HG03378 (cell line): ENCODE measurements at regions not wholly inside any gene's neighbourhood (a gene's known extent, or its start where the extent isn't known, plus 50 kb on each side); places are given as distances from the start of the nearest gene placed in this dataset.

Source experiments
- ATAC-seq: cut with Tn5 transposase; IDR thresholded peaks from one replicate; pipeline ENCODE4 v1.9.1; 2021; ENCODE audit warnings: mild to moderate bottlenecking, moderate library complexity; ENCODE audit not compliant: unreplicated experiment

DNA sequence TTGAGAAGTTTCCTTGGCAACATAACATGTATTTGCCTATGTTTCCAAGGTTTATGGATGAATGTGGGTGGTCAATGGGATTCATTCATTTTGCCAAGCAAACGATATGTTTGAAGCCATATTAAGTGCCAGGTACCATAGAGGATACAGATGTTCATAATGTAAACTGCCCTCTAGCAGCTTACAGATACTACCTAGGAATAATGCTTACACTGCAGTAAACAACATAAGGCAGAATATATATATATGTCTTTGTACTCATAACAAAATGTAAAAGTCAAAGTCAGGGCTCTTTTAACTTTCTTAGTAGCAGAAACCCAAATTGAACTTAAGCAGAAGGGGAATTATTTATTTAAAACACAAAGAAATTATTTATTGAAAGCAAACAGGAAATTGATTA lies 171.6 kb upstream of the TNP1 start:
- ATAC-seq: no peak

DNA sequence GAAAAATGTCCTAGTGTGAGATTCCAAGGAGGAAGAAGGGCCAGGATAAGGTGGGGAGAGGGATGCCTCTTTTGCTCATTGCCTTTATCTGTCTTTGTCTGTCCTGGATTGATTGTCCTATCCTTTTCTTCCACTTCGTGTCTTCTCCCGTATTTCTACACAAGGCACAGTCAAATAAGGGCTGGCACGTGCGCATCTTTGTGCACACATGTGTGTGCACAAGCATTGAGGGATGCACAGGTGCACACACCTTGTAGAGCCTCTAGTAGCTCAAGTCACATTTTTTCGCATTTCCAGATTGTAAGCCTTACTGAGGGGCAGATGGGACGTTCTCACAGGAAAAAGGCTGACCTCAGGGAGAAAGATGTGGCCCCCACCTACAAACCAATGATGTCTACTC lies 170.2 kb upstream of the TNP1 start:
- ATAC-seq: no peak

DNA sequence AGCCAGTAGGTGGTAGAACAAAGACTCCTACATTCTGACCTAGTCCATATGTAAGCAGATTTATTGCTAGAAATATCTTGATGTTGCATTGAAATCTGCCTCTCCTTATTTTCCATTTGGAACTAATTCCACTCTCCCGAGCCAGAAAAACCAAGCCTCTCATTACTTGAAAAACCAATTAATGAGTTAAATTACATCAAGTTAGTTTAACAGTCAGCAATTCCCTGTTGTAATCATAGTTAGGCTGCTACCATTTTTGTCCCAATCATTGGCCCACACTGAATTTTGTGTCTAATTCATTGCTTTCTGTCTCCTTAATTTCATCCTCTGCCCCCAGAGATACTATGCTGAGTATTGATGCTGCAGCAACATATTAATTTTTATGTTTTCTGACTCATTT lies 168.3 kb upstream of the TNP1 start:
- ATAC-seq: no peak

DNA sequence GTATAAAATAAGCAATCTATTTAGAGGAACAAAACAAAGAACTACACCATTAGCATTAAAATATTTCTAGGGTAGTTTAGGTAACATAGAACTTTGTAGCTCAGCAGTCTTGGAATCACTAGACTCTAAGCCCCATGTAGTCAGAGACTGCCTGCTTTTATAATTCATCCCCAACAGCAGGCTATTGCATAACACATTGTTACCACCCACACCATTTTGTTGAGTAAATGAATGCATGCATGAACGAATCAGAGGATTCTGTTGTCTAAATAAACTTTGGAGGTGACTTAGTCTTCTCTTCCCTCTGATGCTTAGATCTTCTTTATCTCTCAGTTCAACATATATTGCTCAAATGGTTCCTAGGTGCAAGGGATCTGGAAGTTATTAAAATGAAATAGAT lies 167.6 kb upstream of the TNP1 start:
- no peak for ATAC-seq

DNA sequence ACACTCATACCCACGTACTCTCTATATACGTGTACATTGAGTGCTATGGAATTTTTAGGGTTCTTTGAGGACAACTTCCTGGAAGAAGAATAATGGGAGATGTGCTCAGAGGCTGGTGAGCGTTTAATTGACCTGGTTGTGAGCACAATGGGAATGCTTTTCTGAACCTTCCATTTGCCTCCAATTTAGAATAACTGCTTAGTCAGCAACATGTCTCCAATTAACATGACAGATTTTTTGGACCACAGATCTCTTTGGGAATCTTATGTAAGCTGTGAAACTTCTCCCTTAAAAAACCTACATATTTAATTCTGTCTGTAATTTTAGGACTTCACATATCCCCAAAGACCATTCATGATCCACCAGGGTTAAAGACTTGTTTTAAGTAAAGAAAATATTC lies 166.7 kb upstream of the TNP1 start:
- no peak for ATAC-seq

DNA sequence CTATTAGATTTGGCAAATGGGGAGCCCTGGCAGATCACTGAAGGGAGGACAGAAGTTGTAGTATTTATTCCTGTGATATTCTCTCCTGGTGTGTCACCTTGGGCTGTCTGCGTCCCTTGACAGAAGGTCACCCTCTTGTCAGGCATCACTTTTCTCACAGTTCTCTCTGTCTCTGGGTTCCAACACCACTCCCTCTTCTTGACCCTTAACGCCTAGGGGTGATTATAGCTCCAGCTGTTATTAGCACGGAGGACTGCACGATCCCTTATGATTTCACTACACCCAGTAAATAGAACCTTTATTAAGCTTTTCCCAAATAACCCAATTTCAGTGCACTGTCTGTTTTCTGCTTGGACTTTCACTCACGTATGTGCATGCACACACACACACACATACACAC lies 166.3 kb upstream of the TNP1 start:
- no peak for ATAC-seq

DNA sequence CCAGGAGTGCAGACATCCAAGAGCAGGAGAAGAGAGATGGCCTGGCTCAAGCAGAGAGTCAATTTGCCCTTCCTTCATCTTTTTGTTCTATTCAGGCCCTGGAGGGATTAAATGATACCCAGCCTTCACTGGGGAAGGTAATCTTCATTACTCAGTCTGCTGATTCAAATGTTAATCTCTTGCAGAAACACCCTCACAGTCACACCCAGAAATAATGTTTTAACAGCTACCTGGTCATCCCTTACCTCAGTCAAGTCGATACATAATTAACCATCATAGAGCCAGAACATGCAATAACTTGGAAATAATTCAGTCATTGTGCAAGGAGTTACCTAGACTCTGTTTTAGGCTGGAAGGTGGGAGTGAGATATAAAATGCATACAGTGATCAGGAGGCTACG lies 163.7 kb upstream of the TNP1 start:
- ATAC-seq: no peak

DNA sequence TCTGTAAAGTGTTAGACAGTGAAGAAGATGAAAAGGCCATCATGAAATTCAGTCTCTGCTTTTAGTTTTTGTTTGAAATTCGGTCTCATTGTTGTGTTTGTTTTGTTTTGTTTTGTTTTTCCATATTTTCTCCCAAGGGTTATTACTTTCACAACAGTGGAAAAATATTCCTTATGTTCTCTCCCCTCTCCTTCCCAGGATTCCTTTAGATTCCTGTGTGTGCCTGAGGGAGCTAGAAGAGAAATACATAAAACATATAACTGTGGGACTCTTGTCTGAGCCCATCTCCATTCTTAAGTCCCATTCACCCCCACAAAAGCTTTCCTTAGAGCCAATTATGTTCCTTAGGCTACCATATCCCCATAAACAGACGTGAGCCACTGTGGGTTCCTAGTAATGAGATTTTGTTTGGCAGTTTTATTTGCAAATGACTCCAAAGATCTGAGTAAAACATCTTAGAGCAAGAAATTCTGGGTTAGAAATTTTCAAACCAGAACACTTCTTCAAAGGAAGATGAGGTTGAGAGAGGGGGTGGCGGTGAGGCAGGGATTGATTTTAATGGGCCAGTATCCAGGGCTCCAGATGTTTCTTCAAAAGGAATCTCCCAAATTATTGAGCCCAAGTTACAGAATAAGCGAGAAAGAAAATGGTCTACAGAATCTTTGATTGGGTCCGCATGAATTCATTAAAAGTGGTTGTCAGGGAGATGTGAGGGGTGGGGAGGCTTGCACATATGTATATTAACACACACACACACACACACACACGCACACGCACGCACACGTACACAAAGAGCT lies 157.8 kb upstream of the TNP1 start:
- no peak for ATAC-seq

DNA sequence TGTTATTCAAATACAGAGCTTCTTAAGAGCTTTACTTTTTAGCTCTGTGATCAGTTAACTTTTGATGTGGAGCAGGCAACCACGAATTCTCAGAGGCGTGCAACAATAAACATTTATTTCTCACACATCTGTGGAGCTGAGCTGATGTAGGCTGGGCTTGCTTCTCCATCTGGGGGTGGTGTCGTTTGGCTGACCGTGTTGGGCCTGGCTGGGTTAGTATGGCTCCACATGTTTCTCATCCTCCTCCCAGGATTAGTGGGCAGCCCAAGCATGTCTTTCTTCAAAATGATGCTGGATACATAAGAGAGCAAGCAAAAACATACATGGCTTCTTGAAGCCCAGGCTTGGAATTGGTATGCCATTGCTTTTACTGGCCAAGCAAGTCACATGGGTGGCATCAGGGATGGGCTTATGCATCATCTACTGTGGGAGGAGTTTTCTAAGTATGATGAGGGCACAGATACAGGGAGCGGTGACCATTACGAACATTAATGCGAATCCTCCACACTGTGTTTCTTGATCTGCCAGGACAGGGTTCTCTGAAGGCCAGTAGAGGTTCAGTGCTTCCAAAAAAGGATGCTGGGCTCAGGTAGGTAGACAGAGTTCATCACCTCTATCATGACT lies 157.0 kb upstream of the TNP1 start:
- ATAC-seq: no peak

DNA sequence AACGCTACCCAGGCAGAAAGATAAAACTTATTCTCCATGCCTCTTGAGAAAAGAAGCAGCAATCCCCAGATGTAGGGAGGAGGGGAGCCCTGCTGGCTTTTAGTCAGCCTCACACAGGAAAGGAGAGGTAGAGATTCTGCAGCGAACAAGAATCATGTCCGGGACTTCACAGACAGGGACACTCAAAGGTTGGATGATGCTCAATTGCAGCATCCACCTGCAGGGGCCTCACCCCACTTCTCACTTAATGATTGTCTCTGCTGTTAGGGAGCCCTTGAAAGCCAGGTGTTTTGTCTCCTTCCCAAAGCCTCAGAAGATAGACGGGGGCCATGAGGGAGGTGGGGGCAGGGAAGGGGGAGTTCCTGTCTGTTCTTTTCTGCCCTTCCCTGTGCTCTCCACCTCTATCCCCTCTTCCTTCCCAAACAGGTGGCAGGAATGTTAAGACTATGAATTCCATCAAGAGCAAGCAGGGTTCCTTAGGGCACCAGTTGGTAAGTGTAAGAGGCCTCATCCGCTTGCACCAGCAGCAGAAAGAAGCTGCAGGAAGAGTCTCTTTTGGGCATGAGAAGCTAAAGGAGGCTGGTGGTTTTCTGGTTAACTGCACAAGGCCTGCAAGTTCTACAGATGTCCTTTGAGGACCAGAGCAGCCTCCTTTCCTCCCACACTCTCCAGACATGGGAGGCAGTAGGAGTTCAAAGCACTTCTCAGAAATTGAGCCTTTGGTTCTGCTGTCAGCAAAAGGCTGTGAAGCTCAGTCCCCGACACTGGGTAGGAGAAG lies 154.7 kb upstream of the TNP1 start:
- ATAC-seq: no peak

DNA sequence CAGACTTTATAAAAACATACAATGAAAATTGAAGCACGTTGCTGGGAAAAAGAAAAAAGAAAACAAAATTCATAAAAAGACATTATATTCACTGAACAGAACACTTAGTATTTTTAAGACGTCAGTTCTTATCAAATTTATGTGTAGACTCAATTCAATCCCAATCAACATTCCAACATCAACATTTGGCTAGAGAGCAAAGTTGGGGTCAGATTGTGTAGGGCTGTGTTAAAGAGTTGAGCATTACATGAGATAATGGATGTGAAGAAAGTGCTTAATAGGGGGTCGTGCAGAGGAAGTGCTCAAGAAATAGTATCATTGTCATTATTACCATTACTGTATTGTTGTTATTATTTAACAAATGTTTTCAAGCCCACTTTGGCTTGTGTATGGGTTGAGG lies 154.1 kb upstream of the TNP1 start:
- ATAC-seq: no peak

DNA sequence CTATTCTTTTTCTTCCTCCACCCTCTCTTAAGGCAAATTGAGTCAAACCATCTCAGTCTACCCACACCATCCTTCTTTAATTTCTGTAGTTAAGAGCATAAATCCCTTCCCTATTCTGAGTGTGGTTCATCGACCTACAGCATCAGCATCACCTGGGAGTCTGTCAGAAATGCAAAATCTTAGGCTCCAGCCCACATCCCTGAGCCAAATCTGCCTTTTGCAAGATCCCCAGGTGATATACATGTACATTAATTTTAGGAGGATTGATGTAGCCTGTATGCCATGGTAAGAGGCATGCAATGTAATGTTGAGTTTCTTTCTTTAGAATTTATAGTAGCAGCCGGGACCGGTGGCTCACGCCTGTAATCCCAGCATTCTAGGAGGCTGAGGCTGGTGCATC lies 151.7 kb upstream of the TNP1 start:
- ATAC-seq: no peak

DNA sequence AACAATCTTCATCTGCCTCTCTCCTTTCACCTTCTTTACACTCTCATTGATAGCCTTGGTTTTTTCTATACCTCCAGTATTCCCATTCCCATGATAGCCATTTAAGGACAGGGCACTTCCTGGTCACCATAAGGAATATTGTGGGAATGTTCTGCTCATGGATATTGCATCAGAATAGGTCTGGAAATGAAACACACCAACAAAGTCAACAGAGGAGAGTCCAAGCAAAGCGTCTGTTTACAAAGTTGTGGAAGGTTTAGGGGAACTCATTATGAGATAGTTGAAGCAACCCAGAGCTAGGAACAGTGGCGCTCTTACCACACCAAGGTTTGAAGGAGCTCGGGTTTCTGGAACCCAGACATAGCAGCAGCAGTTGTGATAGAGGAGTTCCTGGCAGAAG lies 150.3 kb upstream of the TNP1 start:
- ATAC-seq: no peak

DNA sequence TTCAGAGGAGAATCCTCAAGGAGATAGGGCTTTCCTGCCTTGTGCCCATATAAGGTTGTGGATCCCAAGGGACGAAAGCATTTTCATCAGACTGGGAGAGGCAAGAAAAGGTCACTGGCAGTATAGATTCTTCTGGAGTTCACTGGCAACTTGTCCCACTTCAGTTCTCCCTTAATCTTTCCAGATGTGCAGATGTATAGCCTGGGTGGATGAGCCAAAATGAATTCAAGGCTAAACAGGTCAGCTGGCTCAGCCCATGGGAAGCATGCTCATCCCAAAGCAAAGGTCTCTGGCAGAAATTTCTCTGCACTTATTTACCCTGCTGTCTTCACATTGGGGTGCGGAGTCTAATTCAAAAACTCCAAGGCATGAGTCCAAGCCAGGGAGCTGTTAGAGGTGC lies 148.9 kb upstream of the TNP1 start:
- ATAC-seq: no peak

DNA sequence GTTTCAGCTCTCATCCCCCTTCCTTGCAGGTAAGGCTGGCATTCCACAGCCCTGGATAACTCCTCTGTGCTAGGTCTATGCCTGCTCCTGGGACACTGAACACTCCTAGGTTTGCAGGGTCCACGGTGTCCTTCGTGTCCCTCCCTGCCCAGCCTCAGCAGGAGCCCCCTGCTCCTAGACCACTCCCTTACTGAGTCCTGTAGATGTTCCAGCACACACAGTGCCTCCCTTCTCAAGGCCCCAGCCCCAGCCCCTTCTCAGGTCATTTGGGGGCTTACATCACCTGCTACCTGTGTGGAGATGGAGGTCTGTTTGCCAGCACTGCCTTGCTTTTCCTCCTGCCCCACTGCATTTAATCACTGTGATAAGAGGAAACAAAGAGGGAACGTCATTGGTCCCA lies 146.4 kb upstream of the TNP1 start:
- no peak for ATAC-seq

DNA sequence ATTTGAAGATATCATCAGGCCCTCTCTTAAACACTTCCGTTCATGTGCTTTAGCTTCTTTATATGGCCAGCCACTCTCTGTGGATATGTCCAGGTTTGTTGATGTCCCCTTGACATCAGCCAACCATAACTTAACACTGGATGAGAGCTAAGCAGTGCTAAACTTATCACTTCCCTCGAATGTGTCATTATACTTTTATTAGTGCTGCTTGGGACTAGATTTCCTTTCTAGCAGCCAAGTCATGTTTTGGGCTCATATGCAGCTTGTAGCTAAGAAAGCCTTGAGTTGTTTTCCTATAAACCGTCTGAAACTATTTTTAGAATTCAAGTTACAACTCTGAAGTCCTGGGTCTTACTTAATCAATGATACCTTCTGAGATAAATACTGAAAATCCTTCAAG lies 144.8 kb upstream of the TNP1 start:
- no peak for ATAC-seq

DNA sequence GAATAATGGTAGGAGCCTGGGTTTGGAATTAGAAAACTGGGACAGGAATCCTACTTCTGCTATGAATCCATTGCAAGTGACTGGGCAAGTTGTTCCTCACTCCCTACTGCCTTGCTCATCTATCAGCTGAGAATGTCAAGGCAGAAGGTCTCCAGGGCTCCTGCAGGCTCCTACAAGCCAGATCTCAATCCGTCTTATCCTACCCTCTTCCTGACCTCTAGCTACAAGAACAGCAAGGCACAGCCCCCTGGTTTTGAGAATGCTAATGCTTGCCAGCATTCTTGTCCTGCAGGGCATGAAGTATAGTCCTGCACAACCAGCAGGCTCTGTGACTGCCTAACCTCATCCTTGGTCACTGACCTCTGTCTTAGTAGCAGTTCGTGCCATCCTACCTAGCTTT lies 141.9 kb upstream of the TNP1 start:
- ATAC-seq: no peak

DNA sequence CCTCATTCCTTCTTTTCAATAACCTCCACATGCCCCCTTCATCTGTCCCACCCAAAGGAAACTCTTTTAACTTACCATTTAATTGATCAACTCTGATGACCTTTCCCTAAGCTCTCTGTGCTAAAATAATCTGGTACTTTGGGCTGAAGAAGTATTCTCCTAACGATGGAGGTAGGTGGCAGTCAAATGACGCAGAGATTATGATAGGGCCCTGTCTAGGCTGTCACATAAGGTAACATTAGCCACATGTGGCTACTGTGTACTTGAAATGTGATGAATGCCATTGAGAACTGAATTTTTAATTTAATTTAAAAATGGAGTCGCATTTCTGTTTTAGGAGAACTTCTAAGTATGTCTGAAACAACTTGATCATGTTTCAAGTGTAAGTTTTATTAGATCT lies 140.5 kb upstream of the TNP1 start:
- no peak for ATAC-seq

DNA sequence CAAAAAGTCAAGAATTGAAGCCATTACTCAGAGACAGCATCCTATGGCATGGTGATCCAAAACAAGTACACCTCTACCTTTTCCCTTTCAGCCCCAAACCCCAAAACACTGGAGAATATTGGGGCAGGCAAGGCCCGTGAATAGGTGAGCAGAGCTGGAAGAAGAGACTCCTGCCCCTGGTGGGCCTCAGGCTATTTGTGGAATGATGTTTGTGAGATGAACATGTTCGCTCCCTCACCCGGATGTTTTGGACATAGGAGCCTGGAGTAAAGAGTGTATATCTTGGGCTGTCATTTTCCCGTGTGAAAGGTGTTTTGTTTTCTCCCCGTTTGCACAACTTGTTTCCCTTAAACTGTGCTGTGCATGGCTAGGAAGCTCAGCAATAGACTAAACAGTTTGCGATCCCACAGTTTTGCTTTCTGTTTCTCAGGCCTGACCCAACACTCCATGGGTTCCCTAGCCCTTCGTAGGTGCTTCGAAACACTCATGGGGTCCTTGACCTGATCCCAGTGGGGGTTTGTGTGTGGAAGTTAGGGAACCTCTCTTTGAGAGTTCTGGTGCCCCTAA lies 136.5 kb upstream of the TNP1 start:
- no peak for ATAC-seq

DNA sequence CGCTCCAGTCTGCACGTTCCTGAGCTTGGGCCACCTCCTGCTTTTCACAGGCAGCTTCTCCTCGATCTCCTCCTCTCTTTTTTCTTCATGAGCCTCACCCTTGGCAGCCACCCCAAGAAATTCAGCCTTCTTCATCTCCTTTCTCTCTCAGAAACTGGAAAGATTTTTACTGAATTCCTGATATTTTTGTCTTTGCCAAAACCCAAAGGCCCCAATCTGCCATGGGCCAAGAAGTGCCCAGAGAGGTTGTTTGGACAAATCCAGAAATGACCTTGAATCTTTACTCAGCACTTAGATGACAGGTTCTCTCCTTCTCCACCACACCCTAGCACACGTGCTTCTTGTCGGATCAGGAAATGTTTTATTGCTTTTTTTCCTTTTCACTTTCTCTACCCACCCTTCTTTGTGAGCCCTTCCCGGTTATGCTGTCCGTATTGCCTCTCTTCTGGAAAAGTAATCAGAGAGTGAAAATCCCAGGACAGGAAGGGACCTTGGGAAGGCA lies 134.5 kb upstream of the TNP1 start:
- ATAC-seq: no peak

DNA sequence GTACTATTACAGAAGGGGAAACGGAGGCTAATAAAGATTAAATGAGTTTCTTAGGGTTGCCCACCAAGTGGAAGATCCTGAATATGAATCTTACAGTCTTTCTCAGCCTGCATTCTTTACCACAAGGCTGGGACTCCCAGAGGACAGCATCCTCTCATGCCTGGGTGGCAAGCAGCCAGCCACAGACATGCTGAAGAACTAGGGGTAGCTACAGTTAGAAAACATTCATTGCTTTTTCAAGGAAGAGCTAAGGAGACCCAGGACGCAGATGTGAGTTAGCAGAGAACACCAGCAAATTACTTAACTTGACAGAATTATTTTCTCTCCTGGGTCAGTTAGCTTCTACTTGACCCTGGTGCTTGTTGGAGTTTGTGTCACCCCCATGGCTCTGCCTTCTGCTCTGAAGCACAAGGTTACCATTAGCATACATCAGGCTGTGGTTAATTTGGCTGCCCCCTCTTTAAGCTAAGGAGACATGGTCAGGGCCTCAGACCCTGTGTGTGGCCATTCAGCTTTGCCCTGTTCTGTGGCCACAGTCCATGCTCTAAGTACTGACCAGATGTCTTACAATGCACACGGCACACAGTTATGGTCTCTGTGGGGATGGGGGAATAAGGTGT lies 132.3 kb upstream of the TNP1 start:
- no peak for ATAC-seq
